ENCODE measurements at regions not wholly inside any gene's neighbourhood (a gene's known extent, or its start where the extent isn't known, plus 50 kb on each side); places are given as distances from the start of the nearest gene placed in this dataset.

- CTCF ChIA-PET: no interaction called here
- no peaks in the 10 kb centered on the region for H3K27me3 Mint-ChIP-seq (ENCODE audit: unreplicated experiment)
- no TSS peak for BruUV-seq (replicated peaks)
- intact Hi-C loops (cut with micrococcal nuclease; ENCODE audit: unreplicated experiment): no loop called here
- H3K9me3 Mint-ChIP-seq (ENCODE audit: low read depth, unreplicated experiment): peaks cover 5% of the 10 kb centered on the region
- no peak for TF ChIP-seq CTCF (IDR thresholded peaks at IDR 0.05; ENCODE audit: unreplicated experiment)
- H3K36me3 Mint-ChIP-seq (ENCODE audit: insufficient read depth, unreplicated experiment): no peaks in the 10 kb centered on the region
- H3K27ac Mint-ChIP-seq (ENCODE audit: unreplicated experiment): no peak overlapping the region
- peaks cover 27% of the 10 kb centered on the region for H3K4me1 Mint-ChIP-seq (ENCODE audit: low read depth, unreplicated experiment)
- no peak overlapping the region for H3K4me3 Mint-ChIP-seq (ENCODE audit: low read depth, unreplicated experiment)
- no peak for DNase-seq
These were observed 697.6 kb downstream of the KCNA4 start for GRCh38 chr11:29319210-29319609.

DNA sequence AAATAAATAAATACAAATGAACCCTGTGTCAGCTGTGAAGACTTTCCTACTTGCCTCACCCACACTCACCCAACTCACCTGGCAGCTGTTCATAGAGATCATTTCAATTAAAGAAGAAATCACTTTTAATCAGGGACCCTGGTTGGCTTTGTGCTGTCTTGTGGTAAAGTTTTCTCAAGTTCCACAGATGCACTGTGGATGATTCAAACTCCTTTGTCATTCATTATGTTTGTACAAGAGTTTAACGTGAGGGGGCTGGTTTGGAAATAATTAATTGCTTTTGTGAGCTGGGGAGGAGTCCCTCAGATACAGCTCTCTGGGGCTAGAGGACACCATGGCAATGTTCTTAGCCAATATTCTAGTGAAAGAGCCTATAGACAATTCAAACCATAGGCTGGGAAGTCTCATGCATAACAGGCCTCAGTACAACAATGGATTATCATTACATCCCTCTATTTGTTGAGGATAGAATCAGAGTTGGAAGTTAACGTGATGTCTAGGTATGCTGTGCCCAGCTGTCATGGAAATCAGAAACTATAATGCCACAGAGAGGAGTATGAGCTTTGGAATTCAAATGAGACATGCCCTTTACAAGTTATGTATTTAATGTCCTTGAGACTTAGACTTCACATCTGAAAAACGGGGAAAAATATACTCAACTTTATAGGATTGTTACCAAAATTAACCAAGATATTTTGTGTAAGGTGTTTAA lies 698.5 kb downstream of the KCNA4 start:
- H3K36me3 Mint-ChIP-seq (ENCODE audit: insufficient read depth, unreplicated experiment): no peaks in the 10 kb centered on the region
- no peak for DNase-seq
- CTCF ChIA-PET: no interaction called here

DNA sequence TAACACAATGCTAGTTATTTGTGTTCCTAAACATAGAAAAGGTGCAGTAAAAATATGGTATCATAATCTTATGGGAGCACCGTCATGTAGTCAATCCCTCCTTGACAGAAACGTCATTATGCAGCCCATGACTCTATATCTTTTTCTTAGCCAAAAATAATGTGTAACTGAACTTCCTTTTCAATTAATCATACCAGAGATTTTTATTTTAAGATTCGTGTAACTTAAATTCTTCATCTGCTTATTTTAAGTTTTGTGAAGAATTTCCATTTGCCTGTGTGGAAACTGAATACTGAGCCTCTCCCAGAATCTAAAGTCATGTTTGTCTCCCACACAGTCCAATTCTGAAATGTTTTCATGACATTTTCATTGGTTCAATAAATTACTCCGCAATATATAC lies 699.1 kb downstream of the KCNA4 start:
- Mint-ChIP-seq H3K9me3 (ENCODE audit: low read depth, unreplicated experiment) (peaks cover 5% of the 10 kb centered on the region), H3K27ac (ENCODE audit: unreplicated experiment) (no peak overlapping the region), H3K27me3 (ENCODE audit: unreplicated experiment) (no peaks in the 10 kb centered on the region), H3K4me1 (ENCODE audit: low read depth, unreplicated experiment) (peaks cover 27% of the 10 kb centered on the region), H3K4me3 (ENCODE audit: low read depth, unreplicated experiment) (no peak overlapping the region), H3K36me3 (ENCODE audit: insufficient read depth, unreplicated experiment) (no peaks in the 10 kb centered on the region)
- no peak for DNase-seq
- no peak for TF ChIP-seq CTCF (IDR thresholded peaks at IDR 0.05; ENCODE audit: unreplicated experiment)
- intact Hi-C loops (cut with micrococcal nuclease; ENCODE audit: unreplicated experiment): no loop called here
- CTCF ChIA-PET: no interaction called here
- no TSS peak for BruUV-seq (replicated peaks)

More for the DNA sequence above, 698.5 kb downstream of the KCNA4 start:
- TF ChIP-seq CTCF (IDR thresholded peaks at IDR 0.05; ENCODE audit: unreplicated experiment): no peak
- H3K27me3 Mint-ChIP-seq (ENCODE audit: unreplicated experiment): no peaks in the 10 kb centered on the region
- H3K27ac Mint-ChIP-seq (ENCODE audit: unreplicated experiment): no peak overlapping the region
- peaks cover 5% of the 10 kb centered on the region for H3K9me3 Mint-ChIP-seq (ENCODE audit: low read depth, unreplicated experiment)
- H3K4me1 Mint-ChIP-seq (ENCODE audit: low read depth, unreplicated experiment): peaks cover 27% of the 10 kb centered on the region
- intact Hi-C loops (cut with micrococcal nuclease; ENCODE audit: unreplicated experiment): no loop called here
- BruUV-seq (replicated peaks): no TSS peak
- H3K4me3 Mint-ChIP-seq (ENCODE audit: low read depth, unreplicated experiment): no peak overlapping the region

- DNase-seq: no peak
- H3K4me1 Mint-ChIP-seq (ENCODE audit: low read depth, unreplicated experiment): peaks cover 20% of the 10 kb centered on the region
- no peaks in the 10 kb centered on the region for H3K27me3 Mint-ChIP-seq (ENCODE audit: unreplicated experiment)
- no TSS peak for BruUV-seq (replicated peaks)
- no peak overlapping the region for H3K27ac Mint-ChIP-seq (ENCODE audit: unreplicated experiment)
- H3K36me3 Mint-ChIP-seq (ENCODE audit: insufficient read depth, unreplicated experiment): no peaks in the 10 kb centered on the region
- intact Hi-C loops (cut with micrococcal nuclease; ENCODE audit: unreplicated experiment): no loop called here
- no peak for TF ChIP-seq CTCF (IDR thresholded peaks at IDR 0.05; ENCODE audit: unreplicated experiment)
- CTCF ChIA-PET: no interaction called here
- no peaks in the 10 kb centered on the region for H3K9me3 Mint-ChIP-seq (ENCODE audit: low read depth, unreplicated experiment)
- H3K4me3 Mint-ChIP-seq (ENCODE audit: low read depth, unreplicated experiment): no peak overlapping the region
These were observed 701.6 kb downstream of the KCNA4 start for GRCh38 chr11:29315275-29315674.

All from Calu3 (cell line).